Esophagus squamous epithelium (tissue), 5 donors: ENCODE measurements at regions not wholly inside any gene's neighbourhood (a gene's known extent, or its start where the extent isn't known, plus 50 kb on each side); places are given as distances from the start of the nearest gene placed in this dataset.

Experiments used
- DNase-seq: peaks from one replicate; lab custom pipeline; 2025; lab: John Stamatoyannopoulos, UW
- H3K27ac ChIP-seq, 4 donors: fragments of 200-600 bp; sonication (generic); one replicate each; pipeline ENCODE4 v1.5.1; 2016 to 2019; ENCODE audit warnings: mild to moderate bottlenecking in 1 of 4
- H3K27me3 ChIP-seq, 4 donors: fragments of 200-600 bp; sonication (generic); 1 replicate in 3 of 4; 2 replicates in 1 of 4; pipeline versions ENCODE4 v1.5.1 to v1.6.0; 2017 to 2021; ENCODE audit warnings: antibody characterized with exemption in 1 of 4
- H3K36me3 ChIP-seq, 3 donors: fragments of 200-600 bp; sonication (generic); one replicate each; pipeline ENCODE4 v1.5.1; 2016 to 2019
- H3K4me1 ChIP-seq, 3 donors: fragments of 200-600 bp; sonication (generic); one replicate each; pipeline ENCODE4 v1.5.1; 2017 to 2019
- H3K4me3 ChIP-seq, 4 donors: fragments of 200-600 bp; sonication (generic); 1 replicate in 3 of 4; 2 replicates in 1 of 4; pipeline ENCODE4 v1.5.1; 2016 to 2019; ENCODE audit warnings: mild to moderate bottlenecking in 2 of 4, moderate library complexity in 1 of 4
- H3K9me3 ChIP-seq, 3 donors: fragments of 200-600 bp; sonication (generic); one replicate each; pipeline ENCODE4 v1.5.1; 2016 to 2019
- CTCF ChIP-seq, 6 experiments: fragments of 450-650 bp in 4 of 6; fragments of 200-600 bp in 2 of 6; sonication (generic) in 2 of 6; IDR thresholded peaks; one replicate each; pipeline ENCODE4 v1.5.1; 2016 to 2019; ENCODE audit warnings: antibody characterized with exemption in 6 of 6, mild to moderate bottlenecking in 4 of 6, moderate library complexity in 4 of 6
- POLR2A ChIP-seq, 4 donors: fragments of 450-650 bp; IDR thresholded peaks; one replicate each; pipeline ENCODE4 v1.6.1; 2017; ENCODE audit warnings: antibody characterized with exemption in 4 of 4, mild to moderate bottlenecking in 4 of 4, moderate library complexity in 3 of 4
- WGBS, 2 donors: methylation state at CpG; one replicate each; pipeline ENCODE4 v1.1.5; 2018; 5-methylcytosine and 5-hydroxymethylcytosine counted together
- intact Hi-C: fragments of 100-400 bp; cut with DNase I; formaldehyde crosslinking; loops from one replicate; pipeline ENCODE4 v1.15.0; 2022
- donor health status: DM: yes; HTN: yes; CAD: no.

GRCh38 chr5:18171684-18172083 is 537.4 kb downstream of the TAF11L14 start:
- Histone ChIP-seq H3K27ac (no peak overlapping the region), H3K36me3 (no peaks in the 10 kb centered on the region), H3K9me3 (no peaks in the 10 kb centered on the region), H3K4me1 (no peaks in the 10 kb centered on the region), H3K27me3 (no peaks in the 10 kb centered on the region), H3K4me3 (no peak overlapping the region)
- TF ChIP-seq POLR2A (IDR thresholded peaks at IDR 0.05) (no peak), CTCF (IDR thresholded peaks at IDR 0.05) (no peak)
- WGBS, 2 donors, result 63 to 72% methylated on average over 3 of the region's 3 CpGs
- no peak for DNase-seq
- intact Hi-C loops, result no loop called here

- no peak for DNase-seq
- 57 to 60% methylated on average over 3 of the region's 3 CpGs for WGBS, 2 donors
- H3K9me3 ChIP-seq, result peaks cover 0 to 4% (median 0%) of the 10 kb centered on the region in 3 donors
- H3K4me3 ChIP-seq, result no peak overlapping the region
- TF ChIP-seq POLR2A (IDR thresholded peaks at IDR 0.05) (no peak), CTCF (IDR thresholded peaks at IDR 0.05) (no peak)
- H3K27ac ChIP-seq, result no peak overlapping the region
- no peaks in the 10 kb centered on the region for H3K4me1 ChIP-seq
- H3K27me3 ChIP-seq, result no peaks in the 10 kb centered on the region
- intact Hi-C loops, result no loop called here
- no peaks in the 10 kb centered on the region for H3K36me3 ChIP-seq
These were observed 545.3 kb downstream of the TAF11L14 start for GRCh38 chr5:18179579-18179978.

- Histone ChIP-seq H3K9me3 (peaks cover 0 to 4% (median 0%) of the 10 kb centered on the region in 3 donors), H3K4me1 (no peaks in the 10 kb centered on the region), H3K4me3 (no peak overlapping the region), H3K27me3 (no peaks in the 10 kb centered on the region), H3K36me3 (no peaks in the 10 kb centered on the region), H3K27ac (no peak overlapping the region)
- no peak for DNase-seq
- WGBS, 2 donors, result 60% methylated on average over 1 of the region's 1 CpG
- intact Hi-C loops, result no loop called here
- TF ChIP-seq CTCF (IDR thresholded peaks at IDR 0.05) (no peak), POLR2A (IDR thresholded peaks at IDR 0.05) (no peak)
These were observed 547.3 kb downstream of the TAF11L14 start for GRCh38 chr5:18181575-18181974.

GRCh38 chr5:18195910-18196309 is 561.6 kb downstream of the TAF11L14 start:
- no peak overlapping the region for H3K4me3 ChIP-seq
- DNase-seq, result no peak
- H3K9me3 ChIP-seq, result peaks cover 0 to 8% (median 0%) of the 10 kb centered on the region in 3 donors
- WGBS, 2 donors, result 29 to 40% methylated on average over 2 of the region's 2 CpGs
- no peaks in the 10 kb centered on the region for H3K4me1 ChIP-seq
- no peaks in the 10 kb centered on the region for H3K36me3 ChIP-seq
- H3K27me3 ChIP-seq, result no peaks in the 10 kb centered on the region
- intact Hi-C loops, result no loop called here
- TF ChIP-seq POLR2A (IDR thresholded peaks at IDR 0.05) (no peak), CTCF (IDR thresholded peaks at IDR 0.05) (no peak)
- no peak overlapping the region for H3K27ac ChIP-seq

- Histone ChIP-seq H3K4me1 (no peaks in the 10 kb centered on the region), H3K27me3 (no peaks in the 10 kb centered on the region), H3K36me3 (no peaks in the 10 kb centered on the region), H3K27ac (no peak overlapping the region), H3K9me3 (peaks cover 0 to 8% (median 0%) of the 10 kb centered on the region in 3 donors), H3K4me3 (no peak overlapping the region)
- DNase-seq, result no peak
- 38 to 64% methylated on average over 1 to 2 of the region's 2 CpGs for WGBS, 2 donors
- intact Hi-C loops, result no loop called here
- no peak for TF ChIP-seq CTCF (IDR thresholded peaks at IDR 0.05)
- no peak for TF ChIP-seq POLR2A (IDR thresholded peaks at IDR 0.05)
These were observed 563.5 kb downstream of the TAF11L14 start for GRCh38 chr5:18197734-18198133.
